Activated B cell treated with CpG ODN at 0.5 μM for 24 hours (primary cell): ENCODE measurements at regions not wholly inside any gene's neighbourhood (a gene's known extent, or its start where the extent isn't known, plus 50 kb on each side); places are given as distances from the start of the nearest gene placed in this dataset.

ENCODE experiments used
- ATAC-seq: fragments of 200-7000 bp; cut with Tn5 transposase; one replicate; pipeline ENCODE4 v1.10.0; 2021; ENCODE audit warnings: low read depth, mild to moderate bottlenecking, moderate library complexity
- CTCF ChIA-PET: fragments of 350-600 bp; sonication (Branson Sonifier 250); formaldehyde crosslinking; loops from one replicate; lab custom pipeline; 2021; ENCODE audit warnings: antibody characterized with exemption; lab: Charles Lee
- POLR2A ChIA-PET: fragments of 350-600 bp; sonication (Branson Sonifier 250); formaldehyde crosslinking; loops from one replicate; lab custom pipeline; 2021; ENCODE audit warnings: antibody characterized with exemption; lab: Charles Lee
- DNase-seq: peaks from one replicate; pipeline ENCODE4 v3.0.0; 2022
- H3K27ac Mint-ChIP-seq: one replicate; pipeline ENCODE4 v1.8.0; 2020; ENCODE audit warnings: mixed read lengths
- H3K27me3 Mint-ChIP-seq: one replicate; pipeline ENCODE4 v1.8.0; 2021; ENCODE audit warnings: mixed read lengths
- H3K36me3 Mint-ChIP-seq: one replicate; pipeline ENCODE4 v1.8.0; 2021; ENCODE audit warnings: low read depth, mixed read lengths
- H3K4me1 Mint-ChIP-seq: one replicate; pipeline ENCODE4 v1.8.0; 2021; ENCODE audit warnings: mixed read lengths
- H3K4me3 Mint-ChIP-seq: one replicate; pipeline ENCODE4 v1.8.0; 2020; ENCODE audit warnings: mild to moderate bottlenecking, mixed read lengths
- H3K9me3 Mint-ChIP-seq: one replicate; pipeline ENCODE4 v1.8.0; 2020; ENCODE audit warnings: mixed read lengths
- intact Hi-C: fragments of 100-400 bp; cut with micrococcal nuclease; formaldehyde crosslinking; loops from one replicate; pipeline ENCODE4 v1.15.1; 2024
- TF ChIP-seq, protein P1 (sequence below): fragments of 200-600 bp; IDR thresholded peaks from one replicate; pipeline ENCODE4 v1.8.0; 2022; ENCODE audit warnings: antibody characterized with exemption, mild to moderate bottlenecking

DNA sequence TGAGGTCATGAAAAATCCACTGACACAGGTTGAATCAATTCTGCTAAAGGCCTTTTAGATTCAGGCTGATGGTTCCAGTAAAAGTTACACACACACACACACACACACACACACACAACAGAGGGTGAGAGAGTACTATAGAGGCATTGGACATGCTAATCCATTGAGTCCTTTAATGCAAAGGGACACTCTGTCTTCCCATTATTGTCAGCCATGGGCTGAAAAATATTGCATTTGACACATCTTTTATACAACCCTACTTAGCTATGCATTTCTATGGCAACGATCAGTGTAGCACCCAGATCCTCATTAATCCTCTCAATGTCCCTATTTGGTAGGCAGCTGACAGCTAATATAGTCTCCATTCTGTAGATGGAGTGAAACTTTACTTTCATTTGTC is 440.8 kb upstream of the RGPD4 start:
- H3K27me3 Mint-ChIP-seq = no peaks in the 10 kb centered on the region
- TF ChIP-seq, protein P1, sequence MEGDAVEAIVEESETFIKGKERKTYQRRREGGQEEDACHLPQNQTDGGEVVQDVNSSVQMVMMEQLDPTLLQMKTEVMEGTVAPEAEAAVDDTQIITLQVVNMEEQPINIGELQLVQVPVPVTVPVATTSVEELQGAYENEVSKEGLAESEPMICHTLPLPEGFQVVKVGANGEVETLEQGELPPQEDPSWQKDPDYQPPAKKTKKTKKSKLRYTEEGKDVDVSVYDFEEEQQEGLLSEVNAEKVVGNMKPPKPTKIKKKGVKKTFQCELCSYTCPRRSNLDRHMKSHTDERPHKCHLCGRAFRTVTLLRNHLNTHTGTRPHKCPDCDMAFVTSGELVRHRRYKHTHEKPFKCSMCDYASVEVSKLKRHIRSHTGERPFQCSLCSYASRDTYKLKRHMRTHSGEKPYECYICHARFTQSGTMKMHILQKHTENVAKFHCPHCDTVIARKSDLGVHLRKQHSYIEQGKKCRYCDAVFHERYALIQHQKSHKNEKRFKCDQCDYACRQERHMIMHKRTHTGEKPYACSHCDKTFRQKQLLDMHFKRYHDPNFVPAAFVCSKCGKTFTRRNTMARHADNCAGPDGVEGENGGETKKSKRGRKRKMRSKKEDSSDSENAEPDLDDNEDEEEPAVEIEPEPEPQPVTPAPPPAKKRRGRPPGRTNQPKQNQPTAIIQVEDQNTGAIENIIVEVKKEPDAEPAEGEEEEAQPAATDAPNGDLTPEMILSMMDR = no peak
- DNase-seq (no peak), ATAC-seq (no peak)
- H3K36me3 Mint-ChIP-seq = no peaks in the 10 kb centered on the region
- intact Hi-C loops = no loop called here
- no peak overlapping the region for H3K27ac Mint-ChIP-seq
- CTCF ChIA-PET = no interaction called here
- POLR2A ChIA-PET = no interaction called here
- no peaks in the 10 kb centered on the region for H3K4me1 Mint-ChIP-seq
- no peak overlapping the region for H3K4me3 Mint-ChIP-seq
- peaks cover 2% of the 10 kb centered on the region for H3K9me3 Mint-ChIP-seq

DNA sequence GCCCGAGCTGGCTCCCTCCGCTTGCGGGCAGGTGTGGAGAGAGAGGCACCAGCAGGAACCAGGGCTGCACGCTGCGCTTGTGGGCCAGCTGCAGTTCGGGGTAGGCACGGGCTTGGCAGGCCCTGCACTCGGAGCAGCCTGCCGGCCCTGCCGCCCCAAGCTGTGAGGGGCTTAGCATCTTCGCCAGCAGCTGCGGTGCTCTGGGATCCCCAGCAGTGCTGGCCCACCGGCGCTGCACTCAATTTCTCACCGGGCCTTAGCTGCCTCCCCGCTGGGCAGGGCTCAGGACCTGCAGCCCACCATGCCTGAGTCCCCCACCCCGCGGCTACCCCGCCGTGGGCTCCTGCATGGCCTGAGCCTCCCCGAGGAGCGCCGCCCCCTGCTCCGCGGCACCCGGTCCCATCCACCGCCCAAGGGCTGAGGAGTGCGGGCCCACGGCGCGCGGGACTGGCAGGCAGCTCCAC is 434.4 kb upstream of the RGPD4 start:
- Mint-ChIP-seq H3K4me3 (no peak overlapping the region), H3K4me1 (no peaks in the 10 kb centered on the region), H3K27ac (no peak overlapping the region), H3K36me3 (no peaks in the 10 kb centered on the region), H3K27me3 (no peaks in the 10 kb centered on the region), H3K9me3 (peaks cover 2% of the 10 kb centered on the region)
- ATAC-seq (no peak), DNase-seq (no peak)
- ChIA-PET CTCF (no interaction called here), POLR2A (no interaction called here)
- intact Hi-C loops = no loop called here
- TF ChIP-seq, protein P1 = no peak

DNA sequence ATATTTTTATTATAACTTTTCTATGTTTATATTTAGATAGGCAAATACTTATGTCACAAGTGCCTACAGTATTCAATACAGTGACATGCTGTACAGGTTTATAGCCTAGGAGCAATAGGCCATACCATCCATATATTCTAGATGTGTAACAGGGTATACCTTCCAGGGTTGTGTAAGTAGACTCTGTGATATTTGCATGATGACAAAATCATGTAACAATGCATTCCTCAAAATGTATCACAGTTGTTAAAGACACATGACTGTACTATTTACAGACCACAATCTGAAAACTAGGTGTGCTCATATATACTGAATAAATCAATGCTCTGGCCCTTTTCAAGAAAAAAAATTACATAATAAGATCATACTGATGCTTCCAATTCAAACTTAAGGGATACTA is 433.2 kb upstream of the RGPD4 start:
- ChIA-PET POLR2A (no interaction called here), CTCF (no interaction called here)
- DNase-seq = no peak
- intact Hi-C loops = no loop called here
- H3K4me3 Mint-ChIP-seq = no peak overlapping the region
- H3K36me3 Mint-ChIP-seq = no peaks in the 10 kb centered on the region
- TF ChIP-seq, protein P1 = no peak
- no peaks in the 10 kb centered on the region for H3K9me3 Mint-ChIP-seq
- no peak for ATAC-seq
- no peak overlapping the region for H3K27ac Mint-ChIP-seq
- H3K4me1 Mint-ChIP-seq = no peaks in the 10 kb centered on the region
- H3K27me3 Mint-ChIP-seq = no peaks in the 10 kb centered on the region

DNA sequence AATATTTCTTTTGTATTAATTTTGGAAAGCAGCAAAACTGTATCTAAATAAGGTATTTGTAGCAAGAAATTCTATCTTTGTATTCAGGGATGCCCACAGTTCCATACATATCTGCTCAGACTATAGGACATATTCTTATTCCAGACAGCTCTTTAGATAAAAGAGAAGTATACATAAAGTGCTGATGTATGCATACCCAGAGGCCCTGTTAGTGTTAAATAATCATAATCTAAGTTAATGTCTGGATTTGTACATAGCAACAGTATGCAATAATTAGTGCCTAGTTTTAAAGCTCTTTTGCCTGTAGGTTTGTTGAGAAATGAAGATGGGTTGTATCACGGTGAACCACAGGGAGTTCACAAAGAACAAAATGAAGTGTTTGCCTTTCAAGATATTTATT is 428.0 kb upstream of the RGPD4 start:
- Mint-ChIP-seq H3K36me3 (no peaks in the 10 kb centered on the region), H3K27me3 (no peaks in the 10 kb centered on the region), H3K27ac (no peak overlapping the region), H3K4me1 (no peaks in the 10 kb centered on the region), H3K9me3 (no peaks in the 10 kb centered on the region), H3K4me3 (no peak overlapping the region)
- intact Hi-C loops = no loop called here
- ChIA-PET CTCF (no interaction called here), POLR2A (no interaction called here)
- ATAC-seq (no peak), DNase-seq (no peak)
- TF ChIP-seq, protein P1 = no peak

DNA sequence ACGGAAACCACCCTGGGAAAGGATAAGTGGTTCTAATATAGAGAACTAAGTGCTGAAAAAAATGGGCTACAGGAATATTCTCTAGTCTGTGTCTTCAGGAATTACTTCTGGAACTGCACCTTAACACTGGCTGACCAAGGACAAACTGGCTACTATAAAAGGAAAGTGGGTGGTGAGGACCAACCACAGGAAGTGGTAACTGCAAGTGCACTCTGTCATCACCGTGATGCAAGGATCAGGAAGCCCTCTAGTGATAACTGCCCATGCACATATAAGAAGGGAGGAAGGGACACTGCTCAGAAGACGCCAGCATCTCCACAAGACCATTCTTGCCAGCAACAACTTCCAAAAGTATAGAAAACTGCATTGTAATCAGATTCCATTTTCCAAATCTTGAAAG is 424.4 kb upstream of the RGPD4 start:
- TF ChIP-seq, protein P1 = no peak
- DNase-seq (no peak), ATAC-seq (no peak)
- Mint-ChIP-seq H3K9me3 (peaks cover 2% of the 10 kb centered on the region), H3K27me3 (no peaks in the 10 kb centered on the region), H3K36me3 (no peaks in the 10 kb centered on the region), H3K4me1 (no peaks in the 10 kb centered on the region), H3K4me3 (no peak overlapping the region), H3K27ac (no peak overlapping the region)
- intact Hi-C loops = no loop called here
- ChIA-PET CTCF (no interaction called here), POLR2A (no interaction called here)
